H4 (cell line): ENCODE measurements at regions not wholly inside any gene's neighbourhood (a gene's known extent, or its start where the extent isn't known, plus 50 kb on each side); places are given as distances from the start of the nearest gene placed in this dataset.
"Not testable (repeated sequence)": the region's sequence is repeated elsewhere in the genome, so short reads cannot be mapped to it uniquely, and the experiment has no call there.

Source experiments
- DNase-seq: peaks from one replicate; pipeline ENCODE4 v3.0.0-alpha.2; 2015; ENCODE audit warnings: low spot score

GRCh38 chr10:42533866-42534265 is 104.5 kb downstream of the ZNF33B start:
- DNase-seq: not testable (repeated sequence)

- DNase-seq: no peak
Measured at GRCh38 chr10:42532996-42533395, 105.4 kb downstream of the ZNF33B start.

- DNase-seq: no peak
Measured at GRCh38 chr10:42523098-42523497, 115.3 kb downstream of the ZNF33B start.

GRCh38 chr10:42519761-42520460 is 118.5 kb downstream of the ZNF33B start:
- DNase-seq: no peak

- no peak for DNase-seq
Measured at GRCh38 chr10:42519079-42519478, 119.3 kb downstream of the ZNF33B start.

GRCh38 chr10:42513921-42514320 is 124.4 kb downstream of the ZNF33B start:
- DNase-seq: no peak

- no peak for DNase-seq
Measured at GRCh38 chr10:42491801-42492200, 146.6 kb downstream of the ZNF33B start.

- DNase-seq: no peak
Measured at GRCh38 chr10:42491001-42491592, 147.3 kb downstream of the ZNF33B start.

- no peak for DNase-seq
Measured at GRCh38 chr10:42490368-42490767, 148.0 kb downstream of the ZNF33B start.

GRCh38 chr10:42488416-42488815 is 150.0 kb downstream of the ZNF33B start:
- DNase-seq: peak; percentile 20

- no peak for DNase-seq
Measured at GRCh38 chr10:42482411-42482810, 156.0 kb downstream of the ZNF33B start.

GRCh38 chr10:42479057-42479456 is 159.3 kb downstream of the ZNF33B start:
- no peak for DNase-seq

- DNase-seq: no peak
Measured at GRCh38 chr10:42477170-42477569, 161.2 kb downstream of the ZNF33B start.

- no peak for DNase-seq
Measured at GRCh38 chr10:42476101-42476500, 162.3 kb downstream of the ZNF33B start.

- peak; percentile 89 for DNase-seq
Measured at GRCh38 chr10:42475168-42476098, 162.9 kb downstream of the ZNF33B start.

GRCh38 chr10:42454313-42454712 is 184.1 kb downstream of the ZNF33B start:
- no peak for DNase-seq

GRCh38 chr10:42431095-42431494 is 207.3 kb downstream of the ZNF33B start:
- DNase-seq: no peak

GRCh38 chr10:42428534-42428933 is 209.8 kb downstream of the ZNF33B start:
- DNase-seq: no peak

GRCh38 chr10:42422911-42423310 is 215.5 kb downstream of the ZNF33B start:
- DNase-seq: no peak

GRCh38 chr10:42421812-42422211 is 216.6 kb downstream of the ZNF33B start:
- DNase-seq: no peak

GRCh38 chr10:42419789-42420188 is 218.6 kb downstream of the ZNF33B start:
- no peak for DNase-seq

GRCh38 chr10:42380926-42381547 is 257.3 kb downstream of the ZNF33B start:
- DNase-seq: no peak
